ENCODE measurements at regions not wholly inside any gene's neighbourhood (a gene's known extent, or its start where the extent isn't known, plus 50 kb on each side); places are given as distances from the start of the nearest gene placed in this dataset.

DNA sequence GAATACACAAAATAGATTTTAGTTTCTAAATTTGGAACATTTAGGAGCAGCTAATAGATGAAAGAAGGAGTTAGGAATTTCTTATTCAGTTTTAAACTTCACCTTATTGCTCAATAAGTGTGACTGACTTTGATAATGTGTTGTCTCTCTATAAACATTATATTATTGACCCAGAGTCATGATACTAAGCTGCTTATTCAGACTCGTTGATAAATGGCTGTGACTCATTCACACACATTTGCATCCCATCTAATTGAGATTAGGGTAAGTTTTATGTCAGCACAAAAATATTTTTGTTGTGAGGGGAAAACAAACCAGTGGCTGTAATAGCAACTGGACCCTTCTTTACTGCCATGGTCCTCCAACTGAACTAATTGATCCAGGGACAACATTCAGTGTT, 137.6 kb downstream of the GOLIM4 start:
- no peak for DNase-seq

DNA sequence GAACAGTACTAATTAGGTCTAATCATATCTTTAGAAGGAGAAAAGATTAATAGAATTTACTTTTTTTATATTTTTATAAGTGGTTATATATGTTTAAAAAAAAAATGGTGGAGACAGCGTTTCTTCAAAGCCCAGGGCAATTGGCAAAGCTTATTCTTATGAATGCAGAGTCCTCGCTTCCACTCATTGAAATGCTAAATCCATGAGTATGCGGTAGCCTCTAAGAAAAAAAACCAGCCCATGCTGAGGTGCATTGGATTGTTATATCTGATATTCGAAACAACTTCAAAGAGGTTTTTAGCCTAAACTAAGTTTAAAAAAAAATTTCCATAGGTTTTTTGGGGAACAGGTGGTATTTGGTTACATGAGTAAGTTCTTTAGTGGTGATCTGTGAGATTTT, 142.8 kb downstream of the GOLIM4 start:
- no peak for DNase-seq

- DNase-seq = no peak
These were observed 145.5 kb downstream of the GOLIM4 start for GRCh38 chr3:167950212-167950611.

DNA sequence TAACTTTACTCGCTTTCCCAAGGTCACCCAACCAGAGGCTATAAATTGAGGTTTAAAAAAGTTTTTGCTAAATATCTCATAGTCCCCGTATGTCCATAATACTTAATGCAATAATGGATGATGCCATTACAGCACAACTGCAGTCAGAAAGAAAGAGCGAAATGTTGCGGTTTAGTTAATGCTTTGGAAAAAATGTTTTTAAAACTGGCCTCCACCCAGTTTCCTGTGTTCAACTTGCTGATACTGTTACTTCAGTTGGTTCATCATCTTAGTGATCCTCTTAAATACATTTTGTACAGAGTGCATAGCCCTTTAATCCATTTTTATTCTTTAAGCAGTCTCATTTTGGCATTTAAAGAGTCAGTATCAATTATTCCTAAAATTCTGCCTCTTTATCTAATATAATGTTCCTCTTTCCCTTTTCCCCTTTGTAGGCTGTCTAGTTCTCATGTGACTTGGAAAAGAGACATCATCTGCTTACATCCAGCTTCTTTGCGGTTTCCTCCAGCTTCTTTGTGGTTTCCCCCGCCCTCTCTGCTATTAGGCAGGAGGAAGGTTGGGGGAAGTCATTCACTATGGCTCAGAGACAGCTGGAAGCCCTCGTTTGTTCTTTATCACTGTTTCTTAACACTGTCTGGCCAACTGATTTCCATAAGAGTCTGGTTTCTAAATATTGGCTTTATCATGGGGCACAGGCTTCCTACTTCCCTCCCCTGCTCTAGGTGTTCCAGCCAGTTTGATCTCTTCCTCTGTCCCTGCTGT, 154.3 kb downstream of the GOLIM4 start:
- no peak for DNase-seq

- no peak for DNase-seq
These were observed 155.5 kb downstream of the GOLIM4 start for GRCh38 chr3:167940241-167940640.

DNA sequence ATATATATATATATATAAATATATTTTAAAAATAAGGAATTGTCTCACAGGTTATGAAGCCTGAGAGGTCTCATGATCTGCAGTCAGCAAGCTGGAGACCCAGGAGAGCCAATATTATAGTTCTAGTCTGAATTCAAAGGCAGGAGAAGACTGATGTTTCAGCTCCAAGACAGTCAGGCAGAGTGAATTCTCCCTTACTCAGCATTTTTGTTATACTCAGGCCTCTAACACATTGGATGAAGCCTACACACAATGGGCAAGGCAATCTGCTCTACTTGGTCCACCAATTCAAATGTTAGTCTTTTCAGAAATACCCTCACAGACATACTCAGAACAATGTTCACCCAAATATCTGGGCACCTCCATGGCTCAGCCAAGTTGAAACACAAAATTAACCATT, 157.2 kb downstream of the GOLIM4 start:
- DNase-seq = no peak

DNA sequence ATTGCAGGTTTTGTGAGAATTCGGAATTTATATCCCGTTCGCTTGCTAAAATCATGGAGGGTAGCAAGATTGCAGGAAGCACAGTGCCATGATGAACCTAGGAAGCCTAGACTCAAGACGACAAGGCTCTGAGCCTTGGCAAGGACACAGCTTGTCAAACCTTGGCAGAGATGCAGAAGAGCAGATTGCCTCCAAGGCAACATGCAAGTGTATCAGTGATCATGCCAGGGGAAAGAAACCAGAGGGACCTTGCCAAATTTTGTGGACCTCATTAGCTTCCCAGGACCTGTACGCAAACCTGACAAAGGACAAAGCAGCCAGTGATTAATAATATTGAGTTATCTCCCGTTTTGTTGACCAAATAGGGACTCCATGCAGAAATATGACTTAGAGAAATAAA, 159.7 kb downstream of the GOLIM4 start:
- no peak for DNase-seq

GRCh38 chr3:167930453-167930852, 165.3 kb downstream of the GOLIM4 start:
- no peak for DNase-seq

- no peak for DNase-seq
These were observed 165.8 kb downstream of the GOLIM4 start for GRCh38 chr3:167929968-167930367.

GRCh38 chr3:167928381-167928780, 167.3 kb downstream of the GOLIM4 start:
- no peak for DNase-seq

DNA sequence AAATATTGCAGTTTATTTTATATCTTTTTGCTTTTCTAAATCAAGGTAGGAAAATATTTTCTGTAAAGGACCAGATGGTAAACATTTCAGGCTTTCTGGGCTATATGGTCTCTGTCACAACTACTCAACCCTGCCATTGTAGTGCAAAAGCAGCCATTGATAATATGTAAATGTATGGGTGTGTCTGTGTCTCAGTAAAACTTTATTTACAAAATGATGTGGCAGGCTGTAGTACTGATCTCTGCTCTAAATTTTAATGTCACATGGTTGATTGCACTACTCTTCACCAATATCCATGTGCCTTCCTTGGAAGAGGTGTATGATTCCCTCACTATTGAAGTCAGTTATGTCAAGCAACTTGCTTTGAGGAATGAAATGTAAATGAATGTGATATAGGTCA, 175.0 kb downstream of the GOLIM4 start:
- no peak for DNase-seq

- no peak for DNase-seq
These were observed 176.1 kb downstream of the GOLIM4 start for GRCh38 chr3:167919590-167919989.

DNA sequence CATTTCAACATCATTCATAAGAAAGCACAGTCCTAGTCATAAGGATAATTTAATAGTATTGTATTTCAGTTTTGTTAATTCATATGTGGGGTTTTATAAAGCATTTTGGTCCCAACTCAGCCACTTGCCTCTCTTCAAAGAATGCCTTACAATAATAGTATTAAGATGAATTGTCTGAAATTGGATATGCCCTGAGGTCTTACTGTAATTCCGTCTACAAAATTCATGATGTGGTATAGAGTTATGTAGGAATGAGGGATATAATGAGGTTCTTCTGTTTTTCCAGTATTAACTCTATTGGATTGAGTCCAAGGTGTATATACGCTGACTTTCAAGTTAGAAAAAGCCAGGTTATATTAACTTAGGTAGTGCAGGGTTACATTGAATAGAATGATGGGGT, 177.0 kb downstream of the GOLIM4 start:
- DNase-seq = no peak

GRCh38 chr3:167918008-167918596, 177.6 kb downstream of the GOLIM4 start:
- no peak for DNase-seq

DNA sequence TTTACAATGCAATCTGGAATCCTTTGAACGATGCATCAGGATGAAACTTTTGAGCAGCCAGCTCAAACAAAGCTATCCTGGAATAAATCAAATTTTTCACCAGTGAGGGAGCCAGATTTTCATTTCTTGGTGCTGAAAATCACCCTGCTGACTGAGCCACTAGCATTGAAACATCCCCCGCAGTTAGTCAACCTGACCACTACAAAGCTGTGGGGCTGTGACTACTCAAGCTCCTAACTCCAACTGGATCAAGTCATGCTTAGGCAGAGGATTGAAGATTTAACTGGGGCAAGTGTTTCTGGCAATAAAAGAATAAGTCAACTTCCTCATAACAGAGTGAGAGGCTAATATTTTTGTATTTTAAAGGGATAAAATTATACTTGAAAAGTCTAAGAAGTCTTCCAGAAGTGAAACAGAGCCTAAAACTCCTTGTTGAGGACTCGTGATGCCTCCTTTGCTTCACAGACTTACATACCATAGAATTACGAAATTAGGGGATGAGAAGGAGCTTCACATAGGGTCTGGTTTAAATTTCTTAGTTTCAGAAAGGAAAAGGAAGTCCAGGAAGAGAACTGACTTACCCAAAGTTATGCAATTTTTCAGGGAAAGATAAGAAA, 177.8 kb downstream of the SERPINI1 start:
- DNase-seq = no peak

GRCh38 chr3:167909952-167910351, 174.4 kb downstream of the SERPINI1 start:
- DNase-seq = no peak

GRCh38 chr3:167909504-167909896, 174.0 kb downstream of the SERPINI1 start:
- no peak for DNase-seq

DNA sequence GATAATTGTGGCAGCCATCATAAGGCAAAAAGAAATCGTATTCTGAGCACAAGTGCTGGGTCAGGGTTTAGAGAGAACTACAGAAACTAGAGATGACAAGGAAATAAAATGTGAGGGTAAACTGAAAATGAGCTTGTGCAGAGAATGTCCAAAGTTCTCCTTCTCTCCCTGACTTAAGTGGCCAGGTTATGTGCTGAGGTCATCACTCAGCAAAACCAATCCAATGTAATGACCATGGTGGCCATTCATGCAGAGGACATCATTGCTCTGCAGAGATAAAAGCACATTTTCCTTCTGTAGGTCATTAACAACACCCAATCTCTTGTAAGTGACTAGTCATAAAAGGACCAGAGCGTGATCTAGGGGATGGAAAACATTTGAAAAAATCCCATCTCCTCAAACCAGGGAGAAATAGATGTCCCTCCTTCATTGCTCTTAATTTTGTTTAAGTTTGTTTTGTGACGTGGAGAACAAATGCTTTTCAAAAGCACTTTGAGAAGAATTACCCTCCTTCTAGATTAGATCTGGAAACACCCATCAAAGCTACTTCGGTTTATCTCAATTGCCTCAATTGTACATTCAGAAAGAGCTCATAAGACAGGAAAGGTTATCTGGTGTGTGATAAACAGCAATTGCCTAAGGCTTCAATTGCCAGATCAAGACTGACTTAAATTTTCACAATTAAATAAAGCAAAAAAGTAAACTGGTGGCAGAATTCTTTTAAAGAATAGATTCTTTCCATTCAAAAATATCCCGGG, 173.4 kb downstream of the SERPINI1 start:
- DNase-seq = no peak

DNA sequence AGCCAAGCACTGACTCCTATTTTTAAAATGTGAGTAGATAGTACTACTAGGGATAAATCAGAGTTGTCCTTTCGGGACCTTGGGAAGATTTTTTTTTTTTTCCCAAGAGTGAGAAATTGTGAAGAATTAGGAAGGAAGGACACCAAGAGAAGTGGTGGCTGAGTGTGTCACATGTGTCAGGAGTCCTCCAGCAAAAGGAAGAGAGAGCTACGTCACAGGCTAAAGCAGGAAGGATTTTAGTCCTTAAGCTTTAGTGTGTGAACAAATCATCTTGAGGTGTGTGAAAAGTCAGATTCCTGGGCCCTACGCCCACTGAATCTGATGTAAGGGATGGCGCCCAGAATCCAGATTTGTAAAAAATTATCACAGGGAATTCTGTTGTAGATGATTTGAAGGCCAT, 172.7 kb downstream of the SERPINI1 start:
- DNase-seq = no peak

GRCh38 chr3:167901138-167901537, 165.6 kb downstream of the SERPINI1 start:
- no peak for DNase-seq

DNA sequence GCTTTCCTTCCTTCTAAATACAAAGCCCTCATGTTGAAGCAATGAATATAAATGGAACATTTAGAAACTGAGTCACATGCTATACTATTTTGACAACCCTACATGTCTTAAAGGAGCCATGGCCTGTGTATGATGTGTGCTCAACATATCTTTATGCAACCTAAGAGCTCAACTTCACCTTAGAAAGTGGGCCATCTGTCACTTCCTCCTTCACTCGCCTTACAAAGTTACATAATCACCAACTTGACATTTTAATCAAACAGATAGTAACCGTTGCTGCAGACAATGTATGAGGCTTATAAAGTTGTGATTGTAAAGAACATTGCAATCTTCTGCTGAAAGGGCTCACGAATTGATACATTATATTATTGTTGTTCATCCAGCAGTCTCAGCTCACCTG, 163.6 kb downstream of the SERPINI1 start:
- DNase-seq = no peak

DNA sequence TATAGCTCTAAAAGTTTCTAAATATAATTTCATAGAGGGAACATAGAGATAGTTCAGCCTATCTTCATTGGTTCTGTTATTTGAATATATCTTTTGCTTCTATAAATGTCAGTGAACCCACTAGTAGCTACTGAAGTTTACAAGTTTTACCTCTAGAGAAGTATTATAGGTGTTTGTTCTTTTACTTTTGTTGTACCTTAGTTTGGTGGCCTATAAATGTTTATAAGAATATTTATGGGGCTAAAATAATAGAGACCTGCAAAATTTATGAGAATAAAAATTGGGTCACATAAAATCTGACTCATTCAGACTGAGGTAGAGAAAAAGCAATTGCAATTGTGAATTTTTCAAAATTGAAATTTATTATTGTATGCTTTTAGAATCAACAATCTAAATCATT, 162.6 kb downstream of the SERPINI1 start:
- DNase-seq = no peak

DNA sequence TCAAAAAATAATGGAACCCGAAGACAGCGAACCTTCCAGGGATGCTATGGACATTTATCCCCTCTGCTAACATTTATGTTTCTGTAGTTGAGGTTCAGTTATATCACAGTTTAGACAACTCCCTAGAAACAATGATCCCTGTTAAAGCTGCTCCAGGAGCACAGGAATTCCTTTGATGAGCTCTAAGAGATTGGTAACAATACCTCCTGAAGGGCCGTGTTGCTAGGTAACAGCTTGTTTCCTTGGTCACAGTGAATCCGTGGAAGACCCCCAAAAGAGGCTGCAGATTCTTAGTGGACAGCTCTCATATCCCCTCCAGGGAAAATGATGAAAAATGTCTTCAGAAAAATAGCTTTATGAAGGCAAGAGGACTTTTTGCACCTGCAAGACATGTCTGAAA, 160.2 kb downstream of the SERPINI1 start:
- DNase-seq = no peak

DNA sequence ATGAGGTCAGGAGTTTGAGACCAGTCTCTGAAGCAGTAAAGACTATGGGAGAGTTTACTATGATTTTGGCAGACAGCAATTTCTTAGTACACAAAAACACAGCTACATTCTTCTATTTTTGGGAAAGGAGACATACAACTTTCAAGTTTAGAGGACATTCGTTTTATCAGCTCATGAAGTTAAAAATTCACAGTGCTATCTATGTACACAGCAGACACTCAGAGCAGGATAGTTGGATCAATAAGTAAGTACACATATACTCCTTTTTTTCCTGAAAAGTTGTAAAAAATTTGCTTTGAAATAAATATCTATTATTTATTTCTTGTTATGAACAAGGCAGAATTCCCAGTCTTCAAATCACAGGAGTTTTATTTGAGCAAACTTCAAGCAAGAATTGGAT, 159.7 kb downstream of the SERPINI1 start:
- DNase-seq = no peak

Data from NCI-H1048 (cell line).